ENCODE measurements at regions not wholly inside any gene's neighbourhood (a gene's known extent, or its start where the extent isn't known, plus 50 kb on each side); places are given as distances from the start of the nearest gene placed in this dataset.

- TF ChIP-seq CTCF (conservative IDR thresholded peaks at IDR 0.05; ENCODE audit: low read length): no peak
- TF ChIP-seq EZH2phosphoT487 (IDR thresholded peaks at IDR 0.05; ENCODE audit: borderline replicate concordance, low read depth, low read length): no peak
These were observed 1230.7 kb upstream of the USP15 start for GRCh38 chr12:61029516-61029915.

Data from OCI-LY7 (cell line).